Activated T-helper 9 cell treated with anti-CD3 and anti-CD28 coated beads, Interleukin-2, amount 50 U/mL, for 16 hours (primary cell): ENCODE measurements at regions not wholly inside any gene's neighbourhood (a gene's known extent, or its start where the extent isn't known, plus 50 kb on each side); places are given as distances from the start of the nearest gene placed in this dataset.

Experiments used
- DNase-seq: peaks from one replicate; pipeline ENCODE4 v3.0.0-alpha.2; 2020; ENCODE audit warnings: low read depth

DNA sequence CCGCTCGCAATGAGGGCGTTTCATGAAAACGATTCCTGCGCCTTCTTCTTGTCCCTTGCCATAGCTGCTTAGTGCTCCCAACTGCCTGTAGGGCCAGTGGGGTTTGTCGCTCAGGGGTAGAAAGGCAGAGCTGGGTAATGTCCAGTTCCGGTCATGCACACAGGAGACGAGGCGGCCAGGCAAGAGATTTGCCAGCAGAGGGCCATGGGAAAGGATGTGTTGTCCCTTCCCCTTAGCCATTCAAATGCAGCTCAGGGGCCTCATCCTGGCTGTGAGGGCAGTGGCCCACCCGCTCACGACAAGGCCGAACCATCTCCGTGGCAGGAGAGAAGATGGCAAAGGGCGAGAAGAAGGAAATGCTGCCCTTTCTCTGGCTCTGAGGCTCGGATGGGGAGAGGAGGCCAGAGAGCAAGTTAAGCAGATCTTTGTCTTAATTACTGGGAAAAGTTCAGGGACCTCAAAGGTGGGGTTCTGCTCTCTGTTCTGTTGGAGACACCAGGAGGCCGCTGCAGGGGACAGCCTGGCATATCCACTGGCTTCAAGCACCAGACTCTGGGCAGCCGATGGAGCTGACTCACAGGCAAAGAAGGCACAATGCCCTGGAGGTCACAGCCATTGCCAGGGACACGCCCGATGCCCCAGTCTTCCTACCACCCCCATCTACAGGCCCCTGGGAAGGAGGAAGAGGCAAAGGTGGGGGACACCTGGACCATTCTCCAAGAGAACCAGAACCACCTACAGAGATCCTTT, 534.8 kb upstream of the MGMT start:
- DNase-seq = no peak

DNA sequence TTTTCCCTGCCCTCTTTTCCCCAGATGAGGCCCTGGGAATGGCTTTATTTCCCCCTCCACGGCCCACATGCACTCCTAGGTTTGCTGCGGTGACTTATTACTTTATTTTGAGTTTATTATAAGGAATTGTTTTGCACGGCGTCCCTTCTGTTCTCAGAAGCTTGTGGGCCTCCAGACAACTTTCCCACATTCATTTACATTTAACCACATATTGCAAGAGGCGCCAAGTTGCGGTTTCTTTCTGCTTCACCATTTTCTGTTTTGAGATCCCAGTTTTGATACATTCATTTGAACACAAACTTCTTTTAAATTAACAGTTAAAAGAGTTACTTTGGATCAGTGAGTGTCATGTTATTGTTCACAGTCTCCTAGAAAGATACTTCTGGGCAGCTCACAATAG, 532.5 kb upstream of the MGMT start:
- no peak for DNase-seq

DNA sequence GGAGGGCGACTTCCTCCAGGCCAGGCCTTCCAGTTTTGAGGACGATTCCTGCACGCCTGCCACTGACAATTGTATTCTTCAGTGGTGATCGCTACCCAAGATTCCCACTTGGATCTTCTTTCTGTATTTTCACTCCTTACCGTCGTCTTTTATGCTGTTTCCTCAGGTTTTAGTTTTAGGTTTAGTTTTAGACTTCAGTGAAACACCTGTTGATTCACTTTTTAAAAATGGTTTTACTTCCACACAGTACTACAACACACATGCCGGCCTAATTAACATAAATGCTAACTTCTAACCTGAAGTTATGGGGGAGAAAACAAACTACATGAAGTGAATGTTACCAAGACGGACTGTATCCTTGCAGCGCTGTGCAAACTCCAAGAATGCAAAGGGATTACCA, 530.6 kb upstream of the MGMT start:
- no peak for DNase-seq

DNA sequence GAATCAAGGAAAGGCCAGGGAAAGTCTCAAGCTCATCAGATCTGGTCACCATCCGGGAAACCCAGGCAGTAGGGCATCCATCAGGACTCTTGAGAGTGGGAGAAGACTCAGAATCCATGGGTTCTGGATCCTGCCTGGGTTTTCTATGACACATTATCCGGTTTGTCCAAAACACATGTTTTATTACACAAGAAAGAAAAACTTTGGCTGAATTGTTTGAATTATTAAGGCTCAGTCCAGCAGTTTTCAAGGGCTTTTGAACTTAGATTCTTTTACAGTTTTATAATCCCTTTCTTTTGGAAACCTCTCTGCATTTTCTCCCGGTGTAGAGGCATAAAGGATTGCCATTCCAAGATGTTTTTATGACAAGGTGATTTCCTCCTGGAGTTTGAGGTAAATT, 528.5 kb upstream of the MGMT start:
- DNase-seq = no peak

DNA sequence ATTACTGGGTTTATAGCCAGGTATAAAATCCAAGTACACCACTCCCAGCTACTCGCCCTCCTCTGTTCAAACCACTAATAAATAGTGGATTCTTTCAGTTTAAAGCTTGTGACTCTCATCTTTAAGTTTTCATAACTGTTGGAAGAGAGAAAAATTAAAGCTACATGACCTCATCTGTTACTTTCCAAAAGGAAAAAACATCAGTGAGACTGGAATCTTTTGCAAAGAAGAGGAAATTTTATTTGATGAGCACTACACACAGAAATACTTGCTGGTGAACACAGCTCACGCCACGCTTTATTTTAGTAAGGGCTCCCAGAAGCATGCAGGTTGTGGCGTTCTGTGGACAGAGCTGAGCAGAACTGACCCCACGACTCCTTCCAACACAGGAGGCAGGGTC, 527.0 kb upstream of the MGMT start:
- no peak for DNase-seq

DNA sequence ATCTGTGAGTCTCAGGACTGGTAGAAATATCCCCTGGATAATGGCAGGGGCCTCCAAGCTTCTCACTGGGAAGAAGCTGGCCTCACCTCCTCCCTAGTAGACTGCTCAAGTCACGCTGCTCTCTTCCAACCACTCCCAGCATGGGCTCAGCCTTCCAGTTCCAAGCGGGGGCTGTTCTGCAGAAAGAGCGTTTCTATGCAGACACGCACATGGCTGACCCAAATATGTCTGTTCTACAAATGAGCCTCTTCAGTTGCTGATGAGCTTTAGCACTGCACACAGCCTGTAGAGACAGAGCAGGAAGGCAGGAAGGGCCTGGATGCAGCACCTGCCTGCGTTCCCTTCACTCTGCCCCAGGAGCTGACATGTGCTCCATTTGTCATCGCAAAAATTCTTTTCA, 523.9 kb upstream of the MGMT start:
- DNase-seq = no peak

DNA sequence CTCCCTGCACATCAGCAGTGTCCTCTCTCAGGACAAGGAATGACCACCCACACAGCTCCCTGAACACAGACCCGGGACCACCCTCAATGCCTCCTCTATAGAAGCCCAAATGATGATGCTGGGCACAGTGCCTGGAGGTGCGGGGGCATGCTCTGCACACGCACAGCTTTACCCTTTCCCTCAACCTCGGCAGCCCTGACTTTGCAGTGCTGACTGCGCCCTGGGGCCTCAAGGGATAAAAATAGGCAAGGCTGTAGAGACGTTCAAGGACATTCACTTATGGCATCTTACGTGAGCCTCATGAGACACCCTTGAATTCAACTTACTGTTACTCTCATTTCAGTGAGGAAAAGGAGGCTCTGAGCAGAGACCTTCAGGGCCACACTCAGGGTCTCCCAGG, 521.6 kb upstream of the MGMT start:
- DNase-seq = no peak

DNA sequence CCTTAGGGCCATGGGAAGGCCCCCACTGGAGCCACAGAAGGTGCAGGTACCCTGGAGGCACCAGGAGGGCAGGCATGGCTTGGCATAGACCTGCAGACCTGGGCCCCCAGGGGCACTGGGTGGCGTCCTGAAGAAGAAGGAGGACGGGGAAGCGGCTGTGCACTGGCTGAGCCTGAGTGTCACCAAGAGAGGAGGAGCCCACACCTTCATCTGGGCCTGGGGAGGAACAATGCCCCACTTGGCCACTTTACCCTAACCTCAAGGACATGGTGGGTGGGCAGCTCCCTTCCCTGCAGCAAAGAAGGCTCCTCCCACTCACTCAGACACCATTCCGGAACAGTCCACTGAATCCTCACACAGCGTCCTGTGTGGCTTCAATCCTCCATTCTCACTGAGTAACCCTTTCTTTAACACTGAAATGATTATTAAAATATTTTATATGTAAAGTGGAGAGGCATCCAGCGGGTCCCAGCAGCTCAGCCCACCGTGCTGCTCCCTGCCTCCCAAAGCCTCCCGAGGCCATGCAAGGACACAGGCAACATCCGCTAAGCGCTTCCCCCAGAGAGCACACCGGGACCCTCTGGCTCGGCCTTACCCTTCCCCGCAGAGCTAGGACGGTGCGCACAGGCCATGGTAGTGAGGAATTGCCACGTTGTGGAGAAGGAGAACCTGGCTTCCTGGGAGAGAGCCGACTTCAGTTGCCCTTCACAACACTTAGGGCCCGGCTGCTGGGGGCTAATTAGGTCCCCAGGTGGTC, 516.7 kb upstream of the MGMT start:
- no peak for DNase-seq

DNA sequence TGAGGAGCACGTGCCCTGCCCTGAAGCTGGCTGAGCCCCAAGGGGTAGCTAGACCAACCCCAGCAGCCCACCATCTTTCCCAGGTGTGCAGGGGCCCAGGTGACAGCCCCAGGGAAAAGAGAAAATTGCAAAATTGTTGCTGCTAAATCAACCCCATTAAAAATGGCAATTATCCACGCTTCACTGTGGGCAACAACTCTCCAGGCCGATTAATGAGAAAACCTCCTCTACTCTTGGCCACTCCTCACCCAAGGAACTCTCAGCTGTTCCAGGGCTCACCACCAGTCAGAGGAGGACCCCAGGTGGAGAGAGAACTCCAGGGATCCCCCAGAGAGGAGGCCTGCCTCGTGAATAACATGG, 516.1 kb upstream of the MGMT start:
- no peak for DNase-seq

DNA sequence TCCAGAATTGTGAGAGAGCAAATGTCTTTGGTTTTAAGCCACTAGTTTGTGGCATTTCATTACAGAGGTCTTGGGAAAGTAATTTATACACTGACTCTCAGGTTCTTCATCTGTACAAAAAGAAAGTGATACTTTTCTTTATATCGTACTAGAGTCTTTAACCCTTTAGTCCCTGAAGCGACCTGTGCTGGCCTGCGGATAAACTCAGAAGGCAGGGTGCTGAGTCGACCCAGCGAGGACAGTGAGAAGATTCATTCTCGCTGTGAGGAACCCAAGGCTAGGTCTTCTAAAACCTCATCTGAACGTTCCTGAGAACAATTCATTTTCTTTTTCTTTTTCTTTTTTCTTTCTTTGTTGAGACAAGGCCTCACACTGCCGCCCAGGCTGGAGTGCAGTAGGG, 514.2 kb upstream of the MGMT start:
- DNase-seq = no peak

DNA sequence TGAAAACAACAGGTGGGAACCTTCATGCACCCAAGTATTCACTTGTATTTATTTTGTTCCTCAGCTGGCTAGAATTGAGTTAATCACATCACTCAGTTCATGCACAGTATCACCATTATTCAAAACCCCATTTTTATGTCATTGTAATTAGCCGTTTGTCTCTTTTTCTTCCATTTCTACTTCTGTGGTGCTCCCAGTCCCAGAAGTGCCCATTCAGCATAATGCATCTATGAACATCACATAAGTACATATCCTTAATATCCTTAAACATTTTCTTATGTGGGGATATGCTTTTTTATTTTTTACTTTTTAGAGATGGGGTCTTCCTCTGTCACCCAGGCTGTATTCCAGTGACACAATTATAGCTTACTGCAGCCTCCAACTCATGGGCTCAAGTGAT, 510.9 kb upstream of the MGMT start:
- DNase-seq = no peak

DNA sequence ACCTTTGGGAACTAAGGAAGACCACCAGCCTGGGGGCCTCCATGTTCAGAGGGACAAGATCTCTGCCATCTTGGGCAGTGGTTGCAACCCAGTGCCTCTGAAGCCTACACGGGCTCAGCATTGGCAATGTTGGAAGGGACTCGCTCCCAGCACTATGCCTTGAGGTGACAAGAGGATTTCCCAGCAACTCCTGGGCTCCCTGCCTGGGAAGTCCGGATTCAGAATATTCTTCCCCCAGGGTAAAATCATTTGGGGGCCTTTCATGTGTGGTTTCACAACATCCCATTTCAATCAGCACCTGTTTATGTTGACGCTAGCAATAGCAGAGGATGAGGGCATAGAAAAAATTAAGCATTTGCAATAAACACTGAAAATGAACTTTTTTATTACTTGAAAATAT, 509.8 kb upstream of the MGMT start:
- no peak for DNase-seq

DNA sequence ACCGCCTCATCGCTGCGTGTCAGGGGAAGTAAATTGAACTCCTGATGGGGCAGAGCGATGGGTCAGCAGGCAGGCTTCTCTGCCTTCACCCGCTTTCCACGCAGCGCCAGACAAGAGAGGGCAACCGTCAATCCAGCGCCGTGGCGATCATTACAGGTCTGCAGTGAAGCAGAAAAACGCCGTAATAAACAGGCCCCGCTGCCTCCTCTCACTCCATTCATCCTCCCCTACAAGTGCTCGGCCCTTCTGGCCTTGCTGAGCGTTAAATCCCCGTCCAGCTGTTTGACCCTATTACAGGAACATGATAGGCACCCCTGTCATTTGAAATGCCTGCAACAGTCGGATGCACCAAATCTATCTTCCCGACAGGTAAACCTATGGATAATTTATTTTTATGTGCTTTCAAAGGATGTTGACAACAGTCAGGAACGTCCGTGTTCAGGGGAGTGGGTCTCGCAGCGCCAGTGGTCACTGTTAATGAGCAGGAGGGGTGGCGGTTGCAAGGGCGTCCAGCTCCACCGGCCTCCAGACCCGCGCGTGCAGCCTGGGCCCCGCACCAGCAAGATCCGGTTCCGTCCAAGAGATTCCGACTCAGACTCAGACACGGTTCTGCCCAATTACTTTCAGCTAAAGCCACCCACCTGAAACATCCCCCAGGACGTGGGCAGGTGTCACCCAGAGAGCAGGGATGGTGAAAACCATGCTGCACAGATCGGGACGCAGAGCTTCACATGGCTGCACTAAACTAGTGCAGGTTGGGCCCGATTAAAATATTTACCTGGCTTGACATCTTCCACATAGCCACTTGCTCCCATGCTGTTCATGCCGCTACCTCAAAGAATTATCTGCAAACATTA, 508.0 kb upstream of the MGMT start:
- no peak for DNase-seq

DNA sequence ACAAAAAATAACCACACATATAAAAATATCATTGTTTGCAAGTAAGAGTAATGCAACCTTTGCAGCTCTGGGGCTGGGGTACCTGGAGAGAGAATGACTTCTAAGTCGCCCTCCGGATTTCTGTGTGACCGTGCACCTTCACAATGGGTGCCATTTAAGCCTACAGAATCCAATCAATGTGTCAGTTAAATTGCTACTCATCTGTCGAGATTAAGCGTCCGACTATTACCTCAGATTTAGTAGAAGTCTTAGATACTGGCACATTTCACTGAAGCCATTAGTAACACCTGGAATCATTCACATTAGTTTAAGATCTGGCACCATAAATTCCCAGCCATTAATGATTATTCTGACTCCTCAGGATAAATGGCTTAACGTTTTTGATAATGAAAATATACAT, 507.3 kb upstream of the MGMT start:
- DNase-seq = no peak

DNA sequence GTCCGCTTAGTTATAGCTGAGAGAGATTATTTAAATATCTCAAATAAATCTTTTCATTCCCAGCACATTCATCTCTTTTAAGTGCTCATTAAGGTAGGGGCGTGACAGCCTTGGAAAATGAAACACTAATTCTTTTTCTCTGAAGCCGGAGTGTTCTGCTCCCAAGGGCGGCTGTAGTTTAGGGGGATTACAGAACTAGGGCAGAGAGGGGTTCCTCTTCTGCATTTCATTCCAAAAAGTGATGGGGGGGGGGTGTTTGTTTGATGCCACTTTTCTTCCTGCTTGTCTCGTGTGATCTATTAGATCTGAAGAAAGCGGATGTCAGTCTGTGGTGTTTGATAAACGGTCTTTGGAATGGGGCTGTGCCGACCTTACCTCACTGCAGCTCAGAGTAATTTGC, 506.5 kb upstream of the MGMT start:
- no peak for DNase-seq

DNA sequence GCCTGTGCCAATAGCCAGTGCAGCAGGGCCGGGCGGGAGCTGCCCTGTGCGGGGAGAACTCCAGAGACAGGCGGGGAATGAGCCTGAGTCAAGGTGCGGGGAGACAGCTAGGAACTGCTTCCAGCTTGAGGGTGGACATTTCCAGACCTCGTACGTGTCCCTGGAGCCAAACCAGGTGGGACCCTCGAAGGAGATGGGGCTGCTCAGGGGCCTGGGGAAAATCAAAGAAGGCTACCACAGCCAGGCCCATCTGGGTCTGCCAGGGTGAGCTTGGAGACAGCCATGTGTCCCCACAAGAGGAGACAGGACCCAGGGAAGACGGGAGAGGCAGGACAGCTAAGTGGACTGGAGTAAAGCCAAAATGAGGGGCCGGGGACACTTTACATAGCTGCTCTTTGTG, 504.9 kb upstream of the MGMT start:
- DNase-seq = no peak

DNA sequence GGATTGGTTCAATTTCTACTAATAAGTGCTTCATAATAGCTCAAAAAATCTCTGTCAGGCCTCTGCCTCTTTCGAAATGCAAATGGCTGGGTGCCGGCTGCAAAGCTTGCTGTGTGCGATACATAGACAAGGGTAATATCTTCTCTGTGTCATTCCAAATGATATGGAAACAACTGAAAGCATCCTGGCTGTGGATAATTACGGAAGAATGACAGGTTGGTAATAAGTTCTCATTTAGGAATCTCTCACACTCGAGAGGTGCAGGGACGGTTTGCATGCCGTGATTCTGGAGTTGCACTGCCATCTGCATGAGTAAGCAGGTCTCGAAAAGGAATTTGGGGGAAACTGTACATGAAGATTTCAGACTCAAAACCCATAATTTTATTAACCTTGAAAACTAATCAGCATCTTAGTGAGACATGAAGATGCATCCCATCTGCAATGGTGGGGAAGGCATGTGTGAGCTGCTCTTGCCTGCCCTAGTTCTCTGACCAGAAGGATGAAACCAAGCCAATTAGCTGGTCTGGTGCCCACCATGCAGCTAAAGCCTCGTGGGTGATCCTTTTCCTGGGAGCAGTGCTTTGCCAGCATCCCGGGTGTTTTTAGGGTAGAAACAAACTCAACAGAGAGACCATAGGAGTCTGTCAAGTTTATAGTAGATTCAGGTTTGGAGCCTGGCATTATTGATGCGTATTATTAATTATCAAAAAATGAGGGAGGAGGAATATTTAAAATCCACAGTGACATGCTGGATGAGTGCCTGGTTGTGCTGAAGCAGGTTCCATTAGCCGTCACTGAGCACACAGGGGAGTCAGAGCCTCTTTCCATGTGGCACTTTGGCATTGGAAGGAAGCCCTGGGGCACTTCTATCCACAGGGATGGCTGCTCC, 503.6 kb upstream of the MGMT start:
- DNase-seq = no peak

DNA sequence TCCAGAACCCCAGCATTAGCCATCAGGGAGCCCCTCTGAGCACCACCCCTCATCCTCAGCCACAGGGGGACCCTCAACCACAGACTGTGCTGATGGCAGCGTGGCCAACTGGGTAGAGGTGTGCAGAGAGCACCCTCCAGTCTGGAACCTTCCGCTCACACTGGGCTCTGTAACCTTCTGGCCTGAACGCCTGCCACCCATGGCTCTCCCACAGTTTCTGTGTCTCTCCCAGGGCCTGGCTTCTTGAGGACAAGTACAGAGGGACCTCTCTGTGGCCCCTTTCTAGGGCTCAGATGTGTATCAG, 503.0 kb upstream of the MGMT start:
- no peak for DNase-seq

DNA sequence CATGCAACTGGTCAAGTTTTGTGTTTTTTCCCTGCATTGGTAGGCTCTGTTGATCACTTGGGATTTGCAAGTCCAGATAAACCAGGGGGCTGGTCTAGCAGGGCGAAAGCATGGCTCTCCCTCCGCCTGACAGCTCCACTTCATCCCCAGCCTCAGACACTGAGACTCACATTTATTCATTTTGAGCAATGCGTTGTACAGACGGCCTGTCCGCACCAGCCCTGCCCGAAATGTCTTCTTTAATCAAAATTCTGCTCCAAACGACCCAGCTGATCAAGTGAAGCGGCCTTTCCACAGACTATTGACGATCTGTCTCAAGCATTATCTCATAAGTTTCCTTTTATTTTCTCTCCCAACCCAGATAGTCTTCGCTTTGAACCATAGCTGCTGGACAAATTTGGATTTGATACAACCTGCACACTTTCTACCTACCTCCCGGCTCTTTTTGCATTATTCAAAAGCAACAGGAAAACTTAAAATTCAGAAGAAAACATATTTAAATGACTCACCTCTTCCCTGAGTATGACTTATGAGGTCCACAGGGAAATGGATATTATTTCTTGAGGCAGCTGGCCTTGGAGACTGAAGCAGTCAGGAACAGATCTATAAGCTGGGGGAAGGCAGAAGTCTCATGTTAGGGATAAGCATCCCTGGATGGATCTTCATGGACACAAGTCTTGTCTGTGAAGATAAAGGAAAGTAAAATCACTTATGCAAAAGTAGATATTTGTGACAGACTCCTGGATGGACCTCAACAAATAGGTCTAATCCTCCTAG, 498.9 kb upstream of the MGMT start:
- no peak for DNase-seq

DNA sequence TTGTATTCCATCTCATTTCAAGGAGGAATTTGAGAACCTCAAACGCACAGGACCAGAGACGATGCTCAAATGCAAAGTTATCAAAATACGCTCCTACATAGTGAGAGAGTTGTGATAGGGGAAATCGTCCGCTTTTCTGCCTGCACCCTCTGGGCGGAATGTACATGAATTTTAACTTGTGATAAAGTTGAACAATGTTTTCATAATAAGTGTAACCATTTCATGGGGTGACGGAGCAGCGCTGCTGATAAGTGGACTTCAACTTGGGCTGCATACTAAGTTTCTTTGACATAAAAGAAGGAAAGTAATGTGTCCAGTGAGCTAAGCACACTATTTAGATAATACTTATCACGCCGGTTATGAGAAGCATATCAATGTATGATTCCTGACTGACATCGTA, 497.5 kb upstream of the MGMT start:
- DNase-seq = no peak

DNA sequence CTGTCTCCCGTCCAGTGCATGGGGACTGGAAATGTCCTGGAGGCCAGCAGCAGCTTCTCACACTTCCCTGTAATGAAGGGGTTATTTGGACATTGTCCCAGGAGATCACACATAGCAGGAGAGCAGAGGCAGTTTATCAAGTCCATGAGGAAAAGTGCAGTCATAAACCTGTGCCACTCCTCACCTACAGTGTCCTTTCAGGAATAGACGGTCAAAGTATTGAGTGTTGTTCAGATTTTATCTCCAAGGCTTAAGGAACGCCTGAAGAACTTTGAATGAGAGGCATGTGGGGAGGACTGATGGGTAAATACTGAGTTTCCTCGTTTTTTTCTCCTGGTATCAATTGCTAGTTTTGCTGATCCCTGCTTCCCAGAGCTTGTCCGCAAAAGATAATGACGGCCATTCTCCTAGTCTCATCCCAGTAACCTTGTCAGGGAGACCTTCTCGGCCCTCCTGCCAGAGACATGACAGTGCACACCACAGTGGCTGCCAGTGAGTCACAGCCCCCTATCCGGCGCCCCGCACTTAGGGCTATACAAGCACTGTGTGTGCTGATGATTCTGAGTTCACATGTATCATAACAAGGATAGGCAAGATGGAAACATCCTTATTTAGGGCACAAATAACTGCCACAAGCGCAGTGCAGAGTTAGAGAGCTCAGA, 495.5 kb upstream of the MGMT start:
- no peak for DNase-seq
